Umbilical cord (tissue), 1 donor: ENCODE measurements at regions not wholly inside any gene's neighbourhood (a gene's known extent, or its start where the extent isn't known, plus 50 kb on each side); places are given as distances from the start of the nearest gene placed in this dataset.

ENCODE experiments used
- DNase-seq: peaks from one replicate; pipeline ENCODE4 v3.0.0-alpha.2; 2015; ENCODE audit warnings: low spot score

GRCh38 chr5:165881259-165881658 is 2375.8 kb downstream of the MAT2B start:
- no peak for DNase-seq

- DNase-seq: no peak
These were observed 2376.7 kb downstream of the MAT2B start for GRCh38 chr5:165882099-165882498.

- DNase-seq: no peak
These were observed 2380.4 kb downstream of the MAT2B start for GRCh38 chr5:165885623-165886350.

- no peak for DNase-seq
These were observed 2381.7 kb downstream of the MAT2B start for GRCh38 chr5:165887147-165887546.

- peak; percentile 41 for DNase-seq
These were observed 2387.0 kb downstream of the MAT2B start for GRCh38 chr5:165892383-165892782.

- no peak for DNase-seq
These were observed 2389.5 kb downstream of the MAT2B start for GRCh38 chr5:165894916-165895315.

GRCh38 chr5:165903835-165904234 is 2387.6 kb upstream of the WWC1 start:
- no peak for DNase-seq

GRCh38 chr5:165906871-165907270 is 2384.6 kb upstream of the WWC1 start:
- DNase-seq: peak; percentile 19

- DNase-seq: no peak
These were observed 2378.4 kb upstream of the WWC1 start for GRCh38 chr5:165913059-165913458.

GRCh38 chr5:165914456-165914855 is 2377.0 kb upstream of the WWC1 start:
- DNase-seq: no peak

GRCh38 chr5:165919196-165919595 is 2372.2 kb upstream of the WWC1 start:
- no peak for DNase-seq

- no peak for DNase-seq
These were observed 2370.8 kb upstream of the WWC1 start for GRCh38 chr5:165920655-165921054.

GRCh38 chr5:165928971-165929370 is 2362.5 kb upstream of the WWC1 start:
- DNase-seq: no peak

- no peak for DNase-seq
These were observed 2350.9 kb upstream of the WWC1 start for GRCh38 chr5:165940541-165940940.

GRCh38 chr5:165956854-165957253 is 2334.6 kb upstream of the WWC1 start:
- DNase-seq: no peak

- peak; percentile 71 for DNase-seq
These were observed 2309.8 kb upstream of the WWC1 start for GRCh38 chr5:165981671-165982070.

GRCh38 chr5:165996201-165996875 is 2295.1 kb upstream of the WWC1 start:
- peak; percentile 2 for DNase-seq

- DNase-seq: no peak
These were observed 2291.6 kb upstream of the WWC1 start for GRCh38 chr5:165999693-166000320.

- peak; percentile 42 for DNase-seq
These were observed 2287.4 kb upstream of the WWC1 start for GRCh38 chr5:166004006-166004405.

GRCh38 chr5:166013415-166013814 is 2278.0 kb upstream of the WWC1 start:
- no peak for DNase-seq

GRCh38 chr5:166014256-166014655 is 2277.2 kb upstream of the WWC1 start:
- no peak for DNase-seq

- DNase-seq: peak; percentile 48
These were observed 2272.7 kb upstream of the WWC1 start for GRCh38 chr5:166018716-166019115.

GRCh38 chr5:166022065-166022464 is 2269.4 kb upstream of the WWC1 start:
- DNase-seq: no peak
